Panc1 (cell line): ENCODE measurements at regions not wholly inside any gene's neighbourhood (a gene's known extent, or its start where the extent isn't known, plus 50 kb on each side); places are given as distances from the start of the nearest gene placed in this dataset.

Source experiments
- CTCF ChIP-seq: fragments of 450-650 bp; IDR thresholded peaks from 2 replicates; pipeline ENCODE4 v1.5.1; 2017; ENCODE audit warnings: mild to moderate bottlenecking
- POLR2AphosphoS5 ChIP-seq: IDR thresholded peaks from 2 replicates; pipeline ENCODE4 v1.6.1; 2012; ENCODE audit warnings: mild to moderate bottlenecking, low read depth, low read length, moderate library complexity

- TF ChIP-seq CTCF, result no peak
- TF ChIP-seq POLR2AphosphoS5, result no peak
Measured at GRCh38 chr2:163341426-163341825, 394.4 kb downstream of the FIGN start.
